HG03469 (cell line): ENCODE measurements at regions not wholly inside any gene's neighbourhood (a gene's known extent, or its start where the extent isn't known, plus 50 kb on each side); places are given as distances from the start of the nearest gene placed in this dataset.
"Not testable (repeated sequence)": the region's sequence is repeated elsewhere in the genome, so short reads cannot be mapped to it uniquely, and the experiment has no call there.

Source experiments
- ATAC-seq: cut with Tn5 transposase; IDR thresholded peaks from one replicate; pipeline ENCODE4 v1.9.1; 2021; ENCODE audit warnings: mild to moderate bottlenecking, moderate library complexity, moderate number of reproducible peaks; ENCODE audit not compliant: unreplicated experiment

DNA sequence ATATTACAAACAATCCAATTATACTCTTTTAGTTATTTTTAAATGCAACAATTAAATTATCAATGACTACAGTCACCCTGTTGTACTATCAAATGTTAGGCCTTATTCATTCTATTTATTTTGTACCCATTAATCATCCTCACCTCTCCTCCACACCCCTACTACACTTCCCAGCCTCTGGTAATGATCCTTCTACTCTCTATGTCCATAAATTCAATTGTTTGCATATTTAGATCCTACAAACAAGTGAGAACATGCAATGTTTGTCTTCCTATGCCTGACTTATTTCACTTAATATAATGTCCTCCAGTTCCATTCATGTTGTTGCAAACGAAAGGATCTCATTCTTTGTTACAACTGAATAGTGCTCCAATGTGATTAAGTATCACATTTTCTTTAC is 1414.6 kb downstream of the SLITRK1 start:
- ATAC-seq: no peak

GRCh38 chr13:82459575-82459974 is 1422.7 kb downstream of the SLITRK1 start:
- ATAC-seq: not testable (repeated sequence)

GRCh38 chr13:82458169-82458568 is 1424.1 kb downstream of the SLITRK1 start:
- no peak for ATAC-seq

GRCh38 chr13:82457548-82457947 is 1424.7 kb downstream of the SLITRK1 start:
- not testable (repeated sequence) for ATAC-seq

DNA sequence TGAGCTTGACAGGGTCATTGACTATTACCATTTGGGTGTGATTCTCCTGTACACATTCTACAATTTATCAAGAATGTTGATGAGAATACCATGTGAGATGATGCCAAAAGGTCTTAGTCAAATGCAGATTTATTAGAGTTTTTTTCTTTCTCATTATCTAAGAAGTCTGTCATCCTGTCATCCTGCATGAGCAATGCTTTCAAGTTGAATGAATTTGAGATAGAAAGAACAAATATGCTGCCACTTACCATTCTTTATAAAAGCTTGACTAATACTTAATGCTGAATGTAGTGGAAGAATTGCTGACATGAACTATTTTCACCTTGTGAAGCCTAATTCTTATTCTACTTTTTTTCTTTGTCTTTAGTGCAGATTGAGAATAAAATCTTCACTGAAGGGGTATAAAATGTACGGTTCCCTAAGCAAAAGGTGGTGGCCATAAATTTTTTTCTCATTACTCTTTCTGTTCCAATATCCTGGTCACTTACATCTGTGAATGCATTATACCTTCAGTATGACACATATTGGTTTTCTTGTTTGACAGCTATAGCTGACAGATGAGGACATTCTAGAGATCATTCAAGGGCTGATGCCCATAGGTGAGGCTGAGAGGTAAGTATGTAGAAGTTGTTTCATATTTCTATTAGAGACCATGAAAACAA is 1434.7 kb downstream of the SLITRK1 start:
- no peak for ATAC-seq

DNA sequence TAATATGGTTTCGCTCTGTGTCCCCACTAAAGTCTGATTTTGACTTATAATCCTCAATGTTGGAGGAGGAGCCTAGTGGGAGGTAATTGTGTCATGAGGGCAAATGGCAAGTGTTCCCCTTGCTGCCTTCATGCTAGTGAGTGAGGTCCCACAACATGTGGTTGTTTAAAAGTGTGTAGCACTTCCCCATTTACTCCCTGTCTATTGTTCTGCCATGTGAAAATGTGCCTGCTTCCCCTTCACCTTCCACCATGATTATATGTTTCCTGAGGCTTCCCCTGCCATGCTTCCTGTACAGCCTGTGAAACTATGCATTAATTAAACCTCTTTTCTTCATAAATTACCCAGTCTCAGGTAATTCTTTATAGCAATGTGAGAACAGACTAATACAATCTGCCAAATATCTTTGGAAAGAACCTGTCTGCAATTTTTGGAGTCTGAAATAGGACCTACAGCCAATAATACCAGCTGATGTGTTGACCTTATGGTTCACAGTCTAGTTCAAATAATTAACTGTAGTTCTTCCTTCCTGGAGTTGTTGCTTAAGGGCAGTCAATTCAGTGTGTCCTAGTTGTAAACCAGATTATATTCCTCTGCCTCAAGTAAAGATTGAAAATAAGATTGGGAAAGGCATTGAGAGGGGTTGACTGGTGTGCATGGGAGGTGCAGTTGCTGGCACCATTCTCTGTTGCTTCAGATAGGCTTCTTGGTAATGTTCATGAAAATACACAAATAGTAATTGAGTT is 1442.9 kb downstream of the SLITRK1 start:
- no peak for ATAC-seq

DNA sequence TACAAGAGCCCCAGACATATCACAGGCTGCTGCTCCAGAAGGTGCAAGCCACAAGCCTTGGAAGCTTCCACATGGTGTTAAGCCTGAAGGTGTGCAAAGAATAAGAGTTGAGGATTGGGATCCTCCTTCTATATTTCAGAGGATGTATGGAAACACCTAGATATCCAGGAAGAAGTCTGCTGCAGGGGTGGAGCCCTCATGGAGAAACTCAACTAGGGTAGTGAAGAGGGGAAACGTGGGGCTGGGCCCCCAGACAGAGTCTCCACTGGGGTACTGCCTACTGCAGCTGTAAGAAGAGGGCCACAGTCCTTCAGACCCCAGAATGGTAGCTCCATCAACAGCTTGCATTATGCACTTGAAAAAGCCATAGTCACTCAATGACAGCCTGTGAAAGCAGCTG is 1444.0 kb downstream of the SLITRK1 start:
- ATAC-seq: no peak

- no peak for ATAC-seq
These were observed 1446.1 kb downstream of the SLITRK1 start for GRCh38 chr13:82436099-82436585.

- ATAC-seq: no peak
These were observed 1449.3 kb downstream of the SLITRK1 start for GRCh38 chr13:82432949-82433348.

DNA sequence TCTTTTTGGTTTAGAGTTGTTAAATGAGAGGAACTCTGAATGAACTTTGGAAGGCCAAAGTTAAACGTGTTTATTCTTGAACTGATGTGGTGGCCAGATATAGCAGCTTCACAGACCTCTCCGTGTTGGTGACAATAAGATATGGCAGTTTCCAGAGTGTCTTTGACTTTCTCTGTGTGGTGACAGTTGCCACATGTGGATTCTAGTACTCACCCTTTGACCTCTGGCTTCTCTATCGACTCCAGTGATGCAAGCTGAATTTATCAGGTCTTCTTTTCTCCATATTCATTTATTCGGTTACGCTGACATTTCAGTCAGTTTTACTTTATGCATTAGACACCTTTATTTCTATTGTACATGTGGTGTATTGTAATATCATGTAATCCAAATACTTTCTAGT is 1469.5 kb downstream of the SLITRK1 start:
- ATAC-seq: no peak

GRCh38 chr13:82407321-82407720 is 1475.0 kb downstream of the SLITRK1 start:
- ATAC-seq: no peak

DNA sequence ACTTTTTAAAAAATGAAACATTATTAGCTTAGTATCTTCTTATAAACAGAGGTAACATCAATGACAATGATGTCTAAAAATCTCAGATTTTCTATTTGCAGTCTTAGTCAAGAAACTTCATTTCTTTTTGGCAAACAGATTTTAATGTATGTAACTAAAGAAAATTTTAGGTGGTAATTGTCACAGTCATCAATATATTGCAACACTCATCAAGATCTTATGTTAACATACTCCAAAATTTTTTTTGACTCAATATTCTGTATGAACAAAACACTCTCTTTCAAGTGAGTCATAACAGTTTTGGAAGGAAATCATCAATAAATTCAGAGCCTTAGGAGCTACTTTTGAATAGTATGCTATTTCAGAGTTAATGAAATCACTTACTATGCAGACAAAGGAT is 1507.6 kb downstream of the SLITRK1 start:
- ATAC-seq: no peak

GRCh38 chr13:82370316-82370715 is 1512.0 kb downstream of the SLITRK1 start:
- no peak for ATAC-seq

GRCh38 chr13:82364525-82364924 is 1517.7 kb downstream of the SLITRK1 start:
- no peak for ATAC-seq

DNA sequence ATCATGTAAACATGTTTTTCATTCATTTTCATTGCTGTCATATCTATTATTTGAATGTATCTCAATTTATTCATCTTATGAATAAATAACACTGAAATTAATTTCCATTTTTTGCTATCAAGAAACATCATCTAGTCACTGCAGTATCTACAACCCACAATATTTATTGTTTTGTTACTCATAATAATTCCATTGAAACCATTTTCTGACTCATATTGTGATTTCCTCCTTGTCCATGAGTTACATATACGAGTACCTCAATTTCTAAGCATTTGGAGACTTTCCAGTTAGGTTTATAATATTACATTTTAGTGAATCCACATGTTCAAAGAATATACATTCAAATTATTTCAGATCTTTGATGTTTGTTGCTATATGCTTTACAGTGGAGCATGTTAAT is 1524.0 kb downstream of the SLITRK1 start:
- ATAC-seq: no peak

- no peak for ATAC-seq
These were observed 1525.4 kb downstream of the SLITRK1 start for GRCh38 chr13:82356667-82357410.

DNA sequence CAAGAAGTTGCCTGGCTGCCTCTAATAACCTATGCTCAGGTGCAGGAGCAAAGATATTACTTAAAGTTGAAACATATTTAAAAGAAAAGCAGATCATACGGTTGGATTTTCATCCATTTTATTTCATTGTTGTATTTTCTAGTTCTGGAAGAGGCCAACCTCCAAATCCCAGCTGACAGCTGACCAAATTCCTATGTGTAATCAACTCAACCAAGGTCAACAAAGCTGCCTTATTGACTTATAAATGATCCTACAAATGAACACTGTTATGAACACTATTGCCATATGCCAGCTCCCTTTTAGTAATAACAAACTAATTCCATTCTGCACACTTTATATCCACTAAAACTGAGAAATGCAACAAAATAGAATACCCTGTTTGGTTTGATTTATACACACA is 1537.4 kb downstream of the SLITRK1 start:
- no peak for ATAC-seq

- no peak for ATAC-seq
These were observed 1541.2 kb downstream of the SLITRK1 start for GRCh38 chr13:82341116-82341515.

DNA sequence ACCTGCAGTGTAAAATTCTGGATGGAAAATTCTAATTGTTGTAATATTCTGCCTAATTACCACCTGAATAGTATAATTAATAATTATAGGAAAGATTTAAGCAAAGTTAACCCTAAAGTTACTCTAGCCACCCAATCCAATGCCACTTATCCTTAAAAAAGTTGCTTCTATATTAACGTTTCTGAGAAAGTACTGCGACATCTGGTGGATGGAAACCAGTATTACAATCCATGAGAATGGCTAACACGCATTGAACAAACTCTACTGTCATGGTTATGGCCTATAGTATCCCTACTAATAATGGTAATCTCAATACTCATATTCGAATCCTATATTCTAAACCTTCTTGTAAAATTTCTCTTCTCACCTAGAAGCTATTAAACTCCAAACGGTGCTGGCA is 1551.8 kb downstream of the SLITRK1 start:
- no peak for ATAC-seq

DNA sequence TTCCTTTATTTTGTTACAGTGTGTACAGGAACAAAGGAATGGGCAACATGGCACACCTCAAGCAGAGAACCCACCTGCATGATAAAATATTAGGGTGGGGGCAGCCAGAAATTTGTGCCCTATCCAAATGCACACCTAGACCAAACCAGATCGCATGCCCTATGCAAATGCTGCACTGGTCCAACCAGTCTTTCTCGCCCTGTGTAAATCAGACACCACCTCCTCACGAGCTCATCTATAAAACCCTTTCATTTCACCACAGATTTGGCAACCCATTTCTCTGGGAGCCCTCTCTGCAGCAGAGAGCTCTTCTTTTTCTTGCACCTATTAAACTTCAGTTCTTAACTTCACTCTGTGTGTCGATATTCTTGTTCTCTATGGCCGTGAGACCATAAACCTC is 1559.2 kb downstream of the SLITRK1 start:
- no peak for ATAC-seq

- no peak for ATAC-seq
These were observed 1576.7 kb downstream of the SLITRK1 start for GRCh38 chr13:82305588-82305987.

- ATAC-seq: no peak
These were observed 1584.2 kb downstream of the SLITRK1 start for GRCh38 chr13:82298106-82298505.
